HG03175 (cell line): ENCODE measurements at regions not wholly inside any gene's neighbourhood (a gene's known extent, or its start where the extent isn't known, plus 50 kb on each side); places are given as distances from the start of the nearest gene placed in this dataset.
"Not testable (repeated sequence)": the region's sequence is repeated elsewhere in the genome, so short reads cannot be mapped to it uniquely, and the experiment has no call there.

Experiments used
- ATAC-seq: cut with Tn5 transposase; IDR thresholded peaks from one replicate; pipeline ENCODE4 v1.9.1; 2021; ENCODE audit warnings: mild to moderate bottlenecking, moderate library complexity; ENCODE audit not compliant: unreplicated experiment

DNA sequence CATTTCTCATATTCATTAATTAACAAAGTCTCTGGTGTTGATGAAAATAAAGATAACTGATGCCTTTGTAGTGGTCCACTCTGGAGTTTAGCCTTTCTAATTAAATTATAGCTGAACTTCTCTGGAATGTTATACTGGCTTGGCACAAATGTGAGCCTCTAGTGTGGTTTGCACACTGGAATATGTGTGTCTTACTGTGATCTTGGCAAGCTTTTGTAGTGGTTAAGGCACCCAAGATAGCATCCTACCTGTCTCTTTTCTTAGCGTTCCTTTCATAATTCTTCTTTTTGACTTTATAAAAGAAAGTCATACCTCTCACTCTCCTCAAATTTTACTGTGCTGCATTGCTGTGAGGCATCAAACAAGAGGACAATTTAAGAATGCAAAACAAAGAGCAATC lies 107.4 kb downstream of the UTRN start:
- no peak for ATAC-seq

DNA sequence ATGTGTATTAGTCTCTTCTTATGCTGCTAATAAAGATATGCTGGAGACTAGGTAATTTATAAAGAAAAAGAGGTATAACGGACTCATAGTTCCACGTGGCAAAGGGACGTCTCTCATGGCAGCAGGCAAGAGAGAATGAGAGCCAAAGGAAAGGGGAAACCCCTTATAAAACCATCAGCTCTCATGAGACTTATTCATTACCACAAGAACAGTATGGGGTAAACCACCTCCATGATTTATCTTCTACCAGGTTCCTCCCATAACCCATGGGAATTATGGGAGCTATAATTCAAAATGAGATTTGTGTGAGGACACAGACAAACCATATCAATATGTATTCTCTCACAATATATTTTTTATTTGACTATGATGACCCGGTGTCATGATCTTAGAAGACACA lies 109.1 kb downstream of the UTRN start:
- ATAC-seq = no peak

DNA sequence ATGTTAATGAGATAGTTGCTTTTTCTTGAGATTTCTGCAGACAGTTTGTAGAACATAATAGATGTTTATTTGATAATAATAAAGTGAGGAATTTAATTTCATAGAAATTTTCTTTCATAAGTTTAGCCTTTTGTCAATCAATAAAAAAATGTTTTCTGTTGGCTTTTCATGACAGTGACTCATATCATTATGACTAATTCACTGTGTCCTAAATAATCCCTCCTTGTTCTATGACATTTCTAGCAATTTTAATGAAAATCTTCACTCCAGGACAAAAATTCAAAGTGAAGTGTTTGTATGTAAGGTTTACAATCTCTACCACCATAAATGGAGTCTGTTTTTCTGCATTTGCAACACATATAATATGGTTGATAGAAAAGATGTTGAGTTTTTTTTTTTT lies 109.9 kb downstream of the UTRN start:
- no peak for ATAC-seq

DNA sequence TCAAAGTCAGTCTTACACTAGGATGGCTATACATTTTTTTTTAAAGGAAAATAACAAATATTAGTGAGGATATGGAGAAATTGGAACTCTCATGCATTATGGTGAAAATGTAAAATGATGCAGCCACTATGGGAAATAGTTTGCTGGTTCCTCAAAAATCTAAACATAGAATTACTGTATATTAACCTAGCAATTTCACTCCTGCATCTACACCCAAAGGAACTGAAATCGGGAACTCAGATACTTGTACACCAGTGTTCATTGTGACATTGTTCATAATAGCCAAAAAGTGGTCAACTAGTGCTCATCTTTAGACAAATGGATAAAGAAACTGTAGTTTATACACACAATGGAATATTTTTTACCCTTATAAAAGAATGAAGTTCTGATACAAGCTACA lies 110.7 kb downstream of the UTRN start:
- ATAC-seq = no peak

DNA sequence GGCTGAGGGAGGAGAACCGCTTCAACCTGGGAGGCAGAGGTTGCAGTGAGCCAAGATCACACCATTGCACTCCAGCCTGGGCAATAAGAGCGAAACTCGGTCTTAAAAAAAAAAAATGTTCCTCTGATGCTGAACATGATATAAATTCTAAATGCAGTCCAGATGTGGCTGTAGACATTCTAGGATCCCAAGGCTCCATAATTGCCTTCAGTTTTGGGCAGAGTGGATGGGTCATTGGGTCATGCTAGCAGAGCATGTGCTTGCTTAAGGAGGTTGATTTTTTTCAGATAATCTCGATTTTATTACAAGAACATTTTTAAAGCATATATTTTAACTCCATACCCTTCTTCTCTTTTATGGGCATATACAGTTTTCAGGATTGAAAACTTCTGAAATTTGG lies 112.0 kb downstream of the UTRN start:
- no peak for ATAC-seq

DNA sequence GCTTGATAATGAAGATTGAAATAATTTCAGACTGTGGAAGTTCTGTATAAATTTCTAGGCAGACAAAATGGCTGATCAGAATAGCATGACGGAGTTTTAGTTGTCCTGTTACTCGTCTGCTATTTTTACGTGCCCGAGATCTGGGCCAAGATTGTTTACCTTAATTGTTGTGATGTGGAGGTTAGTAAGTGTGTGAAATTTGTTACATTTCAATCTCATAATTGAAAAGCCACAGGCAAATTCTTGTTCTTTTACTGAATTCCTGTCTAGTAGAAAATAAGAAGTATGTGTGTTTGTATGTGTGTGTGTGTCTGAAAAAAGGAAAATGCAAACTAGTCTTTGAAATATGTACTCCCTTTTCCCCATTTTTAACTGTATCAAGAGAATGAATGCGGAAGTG lies 115.2 kb downstream of the UTRN start:
- ATAC-seq = no peak

DNA sequence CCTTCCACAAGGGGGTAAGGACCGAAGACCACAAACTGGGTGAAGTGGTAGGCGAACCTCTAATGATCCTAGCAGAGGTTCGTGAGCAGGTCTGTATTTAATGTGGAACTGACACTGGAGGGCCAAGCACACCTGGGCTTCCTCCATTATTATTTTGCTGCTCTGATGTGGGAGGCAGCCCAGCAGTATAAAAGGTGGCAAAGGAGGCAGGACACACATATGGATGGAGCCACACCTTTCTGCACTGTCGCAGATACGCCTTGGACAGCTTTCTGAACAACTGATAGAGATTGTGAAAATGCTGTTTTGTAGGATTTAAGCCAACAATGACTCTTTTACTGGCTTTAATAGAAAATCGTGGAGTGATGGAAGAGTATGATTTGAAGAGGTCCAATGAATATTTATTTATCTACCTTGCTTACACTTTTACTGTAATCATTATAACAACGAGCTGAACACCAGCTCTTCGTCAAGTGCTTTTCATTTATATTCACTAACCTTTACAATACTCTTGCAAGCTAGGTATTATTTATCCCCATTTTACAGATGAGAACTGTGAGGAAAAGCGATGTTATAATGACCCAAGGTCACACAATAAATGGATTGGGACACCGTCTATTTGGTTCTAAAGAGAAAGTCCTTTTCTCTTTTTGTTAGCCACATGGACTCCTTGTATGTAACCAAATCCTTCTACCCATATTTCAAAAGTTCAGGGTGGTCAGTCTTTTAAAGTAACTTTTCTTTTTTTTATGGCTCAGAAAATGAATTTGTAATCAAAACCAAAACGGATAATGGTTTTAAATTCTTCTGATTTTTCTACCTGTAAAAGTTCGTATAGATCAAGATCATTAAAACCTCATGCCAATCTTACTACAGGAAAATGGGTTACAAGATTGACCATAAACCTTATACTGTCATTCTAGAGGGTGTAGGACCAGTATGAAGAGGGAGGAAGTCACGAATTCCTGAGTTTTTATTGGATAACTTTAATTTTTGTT lies 116.9 kb downstream of the UTRN start:
- no peak for ATAC-seq

DNA sequence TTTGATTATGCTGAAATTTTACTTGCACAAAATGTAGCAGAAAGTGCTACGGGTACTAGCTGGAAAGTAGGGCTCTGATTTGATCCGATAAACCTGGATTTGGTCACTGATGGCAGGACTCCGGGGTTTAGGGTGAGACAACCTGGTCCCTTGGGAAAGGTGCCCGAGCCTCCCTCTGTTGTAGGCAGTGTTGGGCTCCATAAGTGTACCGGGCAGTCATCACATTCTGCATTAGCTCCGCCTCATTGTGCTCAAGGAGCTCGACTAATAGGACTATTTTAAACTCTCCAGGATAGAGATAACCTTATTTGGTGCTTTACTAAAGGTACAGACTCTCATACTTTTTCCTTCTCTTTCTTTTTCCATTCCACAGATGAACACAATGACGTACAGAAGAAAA lies 117.6 kb downstream of the UTRN start:
- ATAC-seq = no peak

DNA sequence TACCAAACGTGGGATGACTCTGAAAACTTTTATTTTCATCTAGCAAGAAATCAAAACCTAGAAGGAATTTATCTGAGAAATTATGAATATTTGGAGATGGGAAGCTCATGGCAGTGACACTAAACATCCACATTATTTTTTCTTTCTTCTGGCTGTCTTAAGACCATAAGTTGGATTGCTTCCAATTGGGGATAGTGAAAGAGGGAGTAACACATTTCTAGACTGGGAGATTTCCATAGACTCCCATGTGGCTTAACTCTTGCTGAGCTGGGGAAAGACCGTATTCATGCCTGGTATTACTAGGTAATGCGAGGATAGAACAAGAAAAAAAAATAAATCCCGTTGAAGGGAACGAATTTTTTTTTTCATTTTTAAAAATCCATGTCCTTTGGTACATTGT lies 120.0 kb downstream of the UTRN start:
- no peak for ATAC-seq

DNA sequence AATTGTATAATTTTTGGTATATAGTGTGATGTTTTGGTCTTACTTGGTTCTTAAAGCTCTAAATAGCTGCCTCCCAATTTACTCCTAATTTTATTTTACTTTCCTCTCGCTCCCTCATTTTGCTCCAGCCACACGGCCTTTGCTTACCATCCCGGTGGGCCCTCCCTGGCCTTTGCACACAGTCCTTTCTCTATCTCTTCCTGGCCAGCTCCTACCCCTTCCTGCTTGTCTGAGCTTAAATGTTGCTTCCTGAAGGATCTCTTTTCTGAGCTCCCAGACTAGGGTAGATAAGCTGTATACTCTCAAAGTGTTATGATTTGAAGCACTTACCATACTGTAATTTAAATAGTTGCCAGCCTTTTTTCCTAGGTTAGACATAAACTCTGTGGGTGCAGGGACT lies 121.7 kb downstream of the UTRN start:
- ATAC-seq = no peak

DNA sequence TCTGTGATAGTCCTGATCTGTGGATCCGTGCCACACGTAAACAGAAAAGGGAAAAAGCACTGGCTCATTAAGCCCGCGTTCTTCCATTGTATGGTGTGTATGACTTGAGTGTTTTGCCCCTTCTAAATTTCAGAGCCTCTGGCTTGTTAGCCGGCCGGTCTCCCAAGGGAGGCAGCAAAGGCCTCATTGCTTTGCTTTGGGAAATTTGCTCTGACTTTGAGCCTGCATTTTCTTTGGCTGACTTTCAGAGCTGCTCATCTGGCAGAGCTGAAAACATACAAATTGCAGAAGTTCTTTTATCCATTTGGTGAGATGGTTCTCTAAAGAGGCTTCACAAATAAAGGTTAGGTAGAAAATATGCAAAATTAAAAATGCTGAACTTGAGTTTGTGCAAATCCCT lies 123.0 kb downstream of the UTRN start:
- no peak for ATAC-seq

DNA sequence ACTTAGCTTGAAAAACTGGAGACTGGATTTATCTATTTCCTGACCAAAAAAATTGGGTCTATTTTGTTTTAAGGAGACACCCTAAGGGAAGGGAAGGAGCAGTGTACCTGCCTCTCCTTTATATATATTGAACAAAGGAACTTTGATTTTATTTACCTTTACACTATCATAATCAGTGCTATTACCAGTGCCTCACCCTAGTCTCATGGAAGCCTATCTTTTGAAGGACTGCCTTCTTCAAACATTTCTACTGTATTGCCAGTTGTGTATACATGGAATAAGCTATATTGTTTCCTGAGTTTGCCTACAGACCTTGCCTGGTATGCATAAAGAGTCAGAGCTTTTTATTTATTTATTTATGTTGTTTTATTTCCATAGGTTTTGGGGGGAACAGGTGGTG lies 124.9 kb downstream of the UTRN start:
- no peak for ATAC-seq

DNA sequence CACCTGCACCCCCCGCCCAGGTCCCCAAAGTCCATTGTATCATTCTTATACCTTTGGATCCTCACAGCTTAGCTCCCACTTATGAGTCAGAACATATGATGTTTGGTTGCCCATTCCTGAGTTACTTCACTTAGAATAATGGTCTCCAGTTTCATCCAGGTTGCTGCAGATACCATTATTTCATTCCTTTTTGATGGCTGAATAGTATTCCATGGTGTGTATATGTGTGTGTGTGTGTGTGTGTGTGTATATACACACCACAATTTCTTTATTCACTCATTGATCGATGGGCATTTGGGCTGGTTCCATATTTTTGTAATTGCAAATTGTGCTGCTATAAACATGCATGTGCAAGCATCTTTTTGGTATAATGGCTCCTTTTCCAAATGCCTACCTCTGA lies 125.4 kb downstream of the UTRN start:
- ATAC-seq = not testable (repeated sequence)

DNA sequence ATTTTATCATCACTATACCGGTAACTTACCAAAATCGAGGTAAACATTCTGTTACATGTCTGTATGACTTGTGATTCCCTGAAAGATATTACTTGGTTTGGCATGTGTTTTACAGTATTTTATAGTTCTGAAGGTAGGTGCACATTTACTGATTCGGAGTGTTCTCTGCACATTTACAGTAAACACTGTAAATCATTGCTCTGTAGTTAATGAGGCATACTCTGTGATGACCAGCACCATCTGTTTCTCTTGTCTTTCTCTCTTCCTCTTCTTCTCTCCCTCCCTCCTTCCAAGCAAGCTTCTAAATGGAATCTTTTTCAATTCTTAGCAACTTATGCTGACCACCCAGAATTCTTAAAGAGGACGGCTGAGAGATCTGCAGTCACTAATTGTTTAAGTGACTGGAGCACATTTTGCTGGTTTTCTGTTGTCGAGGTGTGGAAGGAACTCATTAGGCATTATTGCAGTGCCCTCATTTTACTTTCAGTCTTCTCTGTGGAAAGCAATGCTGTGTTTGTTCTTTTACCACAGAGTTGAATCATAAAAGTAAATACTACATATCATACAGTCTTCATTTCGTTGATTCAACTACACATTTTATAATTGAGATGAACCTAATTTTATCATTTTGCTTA lies 126.5 kb downstream of the UTRN start:
- ATAC-seq = no peak

DNA sequence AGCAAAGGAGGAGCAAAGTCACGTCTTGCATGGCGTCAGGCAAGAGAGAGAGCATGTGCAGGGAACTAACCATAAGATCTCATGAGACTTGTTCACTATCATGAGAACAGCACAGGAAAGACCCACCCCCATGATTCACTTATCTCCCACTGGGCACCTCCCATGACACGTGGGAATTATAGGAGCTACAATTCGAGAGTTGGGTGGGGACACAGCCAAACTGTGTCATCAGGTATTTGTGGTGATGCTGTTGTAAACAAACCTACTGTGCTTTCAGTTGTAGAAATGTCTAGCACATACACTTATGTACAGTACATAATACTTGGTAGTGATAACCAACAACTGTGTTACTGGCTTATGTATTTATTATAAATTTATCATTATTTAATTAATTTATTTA lies 128.3 kb downstream of the UTRN start:
- ATAC-seq = no peak

DNA sequence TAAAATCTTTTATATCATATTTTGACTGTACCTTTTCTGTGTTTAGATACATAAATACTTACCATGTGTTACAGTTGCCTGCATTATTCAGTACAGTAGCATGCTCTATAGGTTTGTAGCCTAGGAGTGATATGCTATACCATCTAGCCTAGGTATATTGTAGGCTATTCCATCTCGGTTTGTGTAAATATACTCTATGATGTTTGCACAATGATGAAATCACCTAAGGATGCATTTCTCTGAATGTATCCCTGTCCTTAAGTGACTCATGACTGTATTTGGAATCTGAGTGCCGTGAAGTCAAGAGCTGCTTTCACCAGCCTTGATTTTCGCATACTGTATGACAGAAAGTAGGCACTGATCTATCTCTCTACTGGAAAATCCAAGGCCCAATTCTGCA lies 129.9 kb downstream of the UTRN start:
- no peak for ATAC-seq

DNA sequence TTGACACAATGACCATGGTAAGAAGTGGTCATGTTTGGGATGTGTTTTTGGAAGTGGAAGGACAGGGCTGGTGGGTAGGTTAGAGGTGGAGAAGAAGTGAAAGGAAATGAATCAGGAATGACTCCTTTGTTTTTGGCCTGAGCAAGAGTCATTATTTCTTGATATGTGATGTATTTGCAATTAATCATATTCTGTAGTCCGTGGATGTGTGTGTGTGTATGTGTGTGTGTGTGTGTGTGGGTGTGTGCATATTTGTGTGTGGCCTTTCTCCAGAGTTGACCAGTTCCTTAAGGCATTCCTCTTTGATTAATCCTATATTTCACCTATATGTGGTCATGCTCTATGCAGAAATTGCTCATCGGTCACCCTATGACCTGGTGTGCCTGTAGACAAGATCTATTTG lies 130.7 kb downstream of the UTRN start:
- no peak for ATAC-seq

DNA sequence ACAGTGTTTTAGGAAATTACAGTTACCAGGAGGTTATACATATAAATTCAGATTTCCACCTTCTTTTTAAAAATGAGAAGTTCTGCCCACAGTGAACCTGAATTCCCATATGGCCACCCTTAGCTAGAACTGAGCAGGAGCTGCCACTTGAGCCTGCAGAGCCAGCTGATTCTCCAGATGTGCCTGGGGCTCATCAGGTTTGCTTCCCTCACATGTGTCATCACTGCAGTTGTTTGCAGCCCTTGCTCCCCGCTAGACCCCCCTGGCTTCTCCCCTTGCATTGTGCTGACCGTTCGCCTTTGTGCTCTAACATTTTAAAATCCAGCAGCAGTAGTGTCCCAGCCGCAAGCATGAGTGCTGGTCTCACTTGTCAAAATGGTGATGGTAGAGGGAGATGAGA lies 131.1 kb downstream of the UTRN start:
- ATAC-seq = no peak

DNA sequence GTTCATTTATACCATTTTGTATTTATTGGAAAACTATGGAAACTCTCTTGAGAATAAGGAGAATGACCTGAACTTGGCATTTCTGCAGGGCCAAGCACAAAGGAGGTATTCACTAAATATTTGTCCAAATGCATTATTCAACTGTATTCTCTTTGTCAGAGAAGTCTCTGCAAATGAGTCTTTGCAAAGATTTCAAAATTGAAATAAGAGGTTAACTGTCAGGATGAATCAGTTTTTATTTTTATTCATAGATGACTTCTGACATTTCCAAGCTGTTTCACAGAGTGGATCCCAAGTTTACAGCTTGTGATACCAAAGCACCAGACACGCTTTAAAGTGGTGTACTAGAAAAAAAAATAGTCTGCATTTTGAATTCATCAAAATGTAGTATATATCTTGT lies 131.6 kb downstream of the UTRN start:
- no peak for ATAC-seq

DNA sequence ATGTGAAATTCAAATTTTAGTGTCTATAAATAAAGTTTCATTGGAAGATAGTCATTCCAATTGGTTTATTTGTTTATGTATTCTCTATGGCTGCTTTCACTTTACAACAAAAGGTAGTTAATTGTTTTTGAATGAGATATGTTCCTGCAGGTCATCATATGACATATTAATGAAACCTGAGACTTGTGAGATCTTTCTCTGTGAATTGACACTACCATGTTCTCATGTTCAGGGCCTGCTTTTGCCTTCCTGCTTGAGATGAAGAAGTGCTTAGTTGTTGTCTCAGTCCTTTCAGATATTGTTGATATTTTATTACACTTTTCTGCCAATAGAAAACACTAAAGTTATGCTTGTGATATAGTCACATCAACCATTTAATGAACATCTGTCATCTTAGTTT lies 132.5 kb downstream of the UTRN start:
- no peak for ATAC-seq

DNA sequence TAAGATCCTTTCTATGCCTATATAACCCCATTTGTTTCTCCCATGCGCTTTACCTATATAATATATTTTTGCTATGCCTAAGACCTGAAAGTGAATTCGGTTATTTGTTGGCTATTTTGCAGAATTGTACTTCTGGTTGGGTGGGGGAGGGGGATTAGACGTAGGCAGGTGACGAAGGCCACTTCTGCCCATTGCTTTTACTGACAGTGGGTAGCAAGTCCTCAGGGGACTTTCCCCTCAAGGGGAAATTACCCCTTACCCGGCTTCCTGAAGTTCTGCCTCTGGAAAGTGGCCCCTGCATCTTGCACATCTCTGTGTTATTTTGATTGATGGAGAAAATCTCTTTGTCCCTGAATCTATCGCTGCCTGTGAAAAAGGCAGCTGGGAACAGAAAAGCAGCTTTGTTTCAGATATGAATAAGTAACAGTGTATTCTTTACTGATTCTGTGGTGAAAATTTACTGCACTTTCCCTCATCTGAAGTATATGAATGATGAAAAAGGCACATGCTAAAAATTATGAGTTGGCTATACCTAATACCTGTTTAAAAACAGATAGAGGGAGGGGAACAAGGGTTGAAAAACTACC lies 133.9 kb downstream of the UTRN start:
- ATAC-seq = no peak

DNA sequence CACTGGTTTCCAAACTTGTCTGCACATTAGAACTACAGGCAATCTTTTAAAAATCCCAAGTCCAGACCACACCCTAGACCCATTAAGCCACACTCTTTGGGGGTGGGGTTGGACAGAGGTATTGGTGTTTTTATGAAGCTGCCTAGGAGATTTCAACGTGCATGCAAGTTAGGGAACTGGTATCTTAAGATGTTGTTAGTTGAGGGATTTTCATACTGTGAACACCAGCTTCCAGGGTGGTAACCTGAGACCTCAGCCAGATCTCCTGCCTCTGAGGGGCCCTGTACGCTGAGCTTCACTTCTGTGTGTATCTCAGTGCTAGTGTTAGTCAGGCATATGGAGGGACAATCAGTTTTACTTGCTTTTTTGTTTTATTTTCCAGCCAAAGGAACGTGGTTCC lies 138.0 kb downstream of the UTRN start:
- ATAC-seq = no peak
